Lower leg skin (tissue), 4 donors: ENCODE measurements at regions not wholly inside any gene's neighbourhood (a gene's known extent, or its start where the extent isn't known, plus 50 kb on each side); places are given as distances from the start of the nearest gene placed in this dataset.

Source experiments
- DNase-seq, 2 donors: peaks; one replicate each; pipeline ENCODE4 v3.0.0-alpha.2; 2019; ENCODE audit warnings: low spot score in 2 of 2
- H3K4me3 ChIP-seq: fragments of 200-600 bp; sonication (generic); 2 replicates; pipeline ENCODE4 v1.5.1; 2017; ENCODE audit warnings: mild to moderate bottlenecking, low read depth; ENCODE audit not compliant: poor library complexity, severe bottlenecking
- POLR2A ChIP-seq, 2 donors: fragments of 450-650 bp; IDR thresholded peaks; one replicate each; pipeline ENCODE4 v1.6.1; 2016 to 2017; ENCODE audit warnings: antibody characterized with exemption in 2 of 2, mild to moderate bottlenecking in 1 of 2, moderate library complexity in 1 of 2
- WGBS, 2 donors: methylation state at CpG; one replicate each; pipeline ENCODE4 v1.1.5; 2018; 5-methylcytosine and 5-hydroxymethylcytosine counted together
- intact Hi-C: fragments of 100-400 bp; cut with DNase I; formaldehyde crosslinking; loops from one replicate; pipeline ENCODE4 v1.15.0; 2023; ENCODE audit warnings: low total_unique reads
- TF ChIP-seq, protein P1 (sequence below), 3 donors: fragments of 450-650 bp; IDR thresholded peaks; one replicate each; pipeline ENCODE4 v1.5.1; 2016; ENCODE audit warnings: antibody characterized with exemption in 3 of 3, mild to moderate bottlenecking in 3 of 3, moderate library complexity in 2 of 3

DNA sequence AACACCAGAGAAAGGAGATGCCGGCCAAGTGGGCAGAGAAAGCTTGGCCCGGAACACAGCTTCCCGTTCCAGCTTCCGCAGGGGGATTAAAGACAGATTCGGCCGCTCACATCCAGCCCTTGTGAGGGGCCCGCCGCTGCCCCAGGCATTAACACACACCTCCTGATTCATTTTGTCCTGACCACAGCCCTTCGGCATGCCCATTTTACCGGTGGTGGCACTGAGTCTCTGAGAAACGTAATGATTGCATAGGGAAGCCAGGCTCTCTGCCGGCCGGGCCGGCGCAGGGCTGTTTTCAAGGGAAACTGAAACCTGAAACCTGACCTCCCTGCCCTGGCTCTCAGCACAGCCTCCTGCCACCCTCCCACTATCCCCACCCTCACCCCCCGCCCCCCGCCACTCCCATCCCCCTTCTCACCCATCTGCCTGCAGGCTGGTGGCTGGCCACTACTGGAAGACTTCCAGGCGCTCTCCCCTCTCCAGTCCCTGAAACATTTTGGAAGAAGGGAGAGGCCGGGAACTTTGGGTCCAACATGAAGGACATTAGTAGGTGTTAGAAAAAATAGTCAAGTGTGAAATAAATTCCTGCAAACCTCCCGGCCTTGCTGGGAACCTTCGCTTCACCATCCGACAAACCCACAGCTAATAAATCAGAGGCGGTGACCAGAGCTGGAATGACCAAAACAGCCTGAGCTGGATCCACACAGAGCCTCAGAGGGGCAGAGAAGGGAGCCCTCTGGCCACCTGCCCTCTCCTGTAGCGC, 83.5 kb upstream of the CUX1 start:
- WGBS, 2 donors = 30 to 32% methylated on average over 17 to 23 of the region's 24 CpGs
- TF ChIP-seq, protein P1, sequence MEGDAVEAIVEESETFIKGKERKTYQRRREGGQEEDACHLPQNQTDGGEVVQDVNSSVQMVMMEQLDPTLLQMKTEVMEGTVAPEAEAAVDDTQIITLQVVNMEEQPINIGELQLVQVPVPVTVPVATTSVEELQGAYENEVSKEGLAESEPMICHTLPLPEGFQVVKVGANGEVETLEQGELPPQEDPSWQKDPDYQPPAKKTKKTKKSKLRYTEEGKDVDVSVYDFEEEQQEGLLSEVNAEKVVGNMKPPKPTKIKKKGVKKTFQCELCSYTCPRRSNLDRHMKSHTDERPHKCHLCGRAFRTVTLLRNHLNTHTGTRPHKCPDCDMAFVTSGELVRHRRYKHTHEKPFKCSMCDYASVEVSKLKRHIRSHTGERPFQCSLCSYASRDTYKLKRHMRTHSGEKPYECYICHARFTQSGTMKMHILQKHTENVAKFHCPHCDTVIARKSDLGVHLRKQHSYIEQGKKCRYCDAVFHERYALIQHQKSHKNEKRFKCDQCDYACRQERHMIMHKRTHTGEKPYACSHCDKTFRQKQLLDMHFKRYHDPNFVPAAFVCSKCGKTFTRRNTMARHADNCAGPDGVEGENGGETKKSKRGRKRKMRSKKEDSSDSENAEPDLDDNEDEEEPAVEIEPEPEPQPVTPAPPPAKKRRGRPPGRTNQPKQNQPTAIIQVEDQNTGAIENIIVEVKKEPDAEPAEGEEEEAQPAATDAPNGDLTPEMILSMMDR (IDR thresholded peaks at IDR 0.05) = no peak
- no peak for TF ChIP-seq POLR2A (IDR thresholded peaks at IDR 0.05)
- no peak overlapping the region for H3K4me3 ChIP-seq
- intact Hi-C loops = no loop called here
- DNase-seq = no peak

DNA sequence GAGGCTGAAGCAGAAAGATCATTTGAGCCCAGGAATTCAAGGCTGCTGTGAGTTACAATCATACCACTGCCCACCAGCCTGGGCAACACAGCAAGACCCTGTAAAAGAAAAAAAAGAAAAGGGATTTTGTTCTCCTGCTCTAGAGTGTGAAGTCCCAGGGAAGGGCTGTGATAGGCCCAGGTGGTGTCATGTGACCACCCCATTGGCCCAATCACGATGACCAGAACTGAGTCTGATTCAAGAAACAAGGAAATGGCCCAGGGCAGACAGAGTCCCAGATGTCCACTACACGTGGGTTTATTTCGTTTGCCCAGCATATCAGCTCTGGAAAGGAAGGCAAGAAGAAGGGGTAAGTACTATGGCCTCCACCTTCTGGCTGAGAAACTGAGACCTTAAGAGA, 81.3 kb upstream of the CUX1 start:
- intact Hi-C loops = no loop called here
- 78 to 93% methylated on average over 3 of the region's 3 CpGs for WGBS, 2 donors
- no peak for DNase-seq

GRCh38 chr7:101739775-101740398, 77.5 kb upstream of the CUX1 start:
- DNase-seq = no peak
- H3K4me3 ChIP-seq = no peak overlapping the region
- 79 to 88% methylated on average over 5 of the region's 5 CpGs for WGBS, 2 donors
- TF ChIP-seq POLR2A (IDR thresholded peaks at IDR 0.05) = no peak
- TF ChIP-seq, protein P1 (IDR thresholded peaks at IDR 0.05) = no peak
- intact Hi-C loops = no loop called here

More for the DNA sequence above, 81.3 kb upstream of the CUX1 start:
- H3K4me3 ChIP-seq = no peak overlapping the region
- TF ChIP-seq, protein P1 (IDR thresholded peaks at IDR 0.05) = no peak
- no peak for TF ChIP-seq POLR2A (IDR thresholded peaks at IDR 0.05)

- intact Hi-C loops = no loop called here
- no peak overlapping the region for H3K4me3 ChIP-seq
- TF ChIP-seq, protein P1 (IDR thresholded peaks at IDR 0.05) = no peak
- no peak for TF ChIP-seq POLR2A (IDR thresholded peaks at IDR 0.05)
- DNase-seq = no peak
- 51 to 52% methylated on average over 9 of the region's 9 CpGs for WGBS, 2 donors
These were observed 76.3 kb upstream of the CUX1 start for GRCh38 chr7:101740981-101741725.

- DNase-seq = peak; percentile 30 to 86
- TF ChIP-seq, protein P1 (IDR thresholded peaks at IDR 0.05) = no peak
- no peak for TF ChIP-seq POLR2A (IDR thresholded peaks at IDR 0.05)
- H3K4me3 ChIP-seq = peak overlapping the region; percentile 6
- intact Hi-C loops = no loop called here
- WGBS, 2 donors = 0 to 1% methylated on average over 49 to 59 of the region's 60 CpGs
These were observed 74.0 kb upstream of the CUX1 start for GRCh38 chr7:101743241-101743994.
